Mucosa of descending colon (tissue), 3 donors: ENCODE measurements at regions not wholly inside any gene's neighbourhood (a gene's known extent, or its start where the extent isn't known, plus 50 kb on each side); places are given as distances from the start of the nearest gene placed in this dataset.

Experiments
- ATAC-seq: fragments of 200-7000 bp; cut with Tn5 transposase; one replicate; pipeline ENCODE4 v1.9.1; 2020; ENCODE audit warnings: mild to moderate bottlenecking, moderate library complexity
- DNase-seq, 3 donors: peaks; one replicate each; pipeline ENCODE4 v3.0.0-alpha.2; 2020
- H3K36me3 ChIP-seq: fragments of 200-600 bp; one replicate; pipeline ENCODE4 v1.8.0; 2021; ENCODE audit warnings: low read depth, mild to moderate bottlenecking
- H3K4me1 ChIP-seq: fragments of 200-600 bp; one replicate; pipeline ENCODE4 v1.8.0; 2021; ENCODE audit warnings: low read depth, mild to moderate bottlenecking
- H3K4me3 ChIP-seq: fragments of 200-600 bp; one replicate; pipeline ENCODE4 v1.8.0; 2021; ENCODE audit warnings: mild to moderate bottlenecking
- H3K9me3 ChIP-seq: fragments of 200-600 bp; one replicate; pipeline ENCODE4 v1.8.0; 2021; ENCODE audit warnings: mild to moderate bottlenecking
- intact Hi-C, 2 donors: fragments of 100-400 bp; cut with DNase I in 1 of 2; cut with micrococcal nuclease in 1 of 2; formaldehyde crosslinking; loops; one replicate each; pipeline versions ENCODE4 v1.11.0 to v1.11.1; 2022; cut with DNase I, micrococcal nuclease
- TF ChIP-seq, protein P1 (sequence below): fragments of 200-600 bp; IDR thresholded peaks from one replicate; pipeline ENCODE4 v1.8.0; 2022; ENCODE audit warnings: antibody characterized with exemption, mild to moderate bottlenecking
- donor health status: DM: no; HTN: no; CAD: no; lungs with moderate emphysema.
- donor health status: DM: no; HTN: no; CAD: no.
- donor health status: DM: no; HTN: yes; CAD: no.

DNA sequence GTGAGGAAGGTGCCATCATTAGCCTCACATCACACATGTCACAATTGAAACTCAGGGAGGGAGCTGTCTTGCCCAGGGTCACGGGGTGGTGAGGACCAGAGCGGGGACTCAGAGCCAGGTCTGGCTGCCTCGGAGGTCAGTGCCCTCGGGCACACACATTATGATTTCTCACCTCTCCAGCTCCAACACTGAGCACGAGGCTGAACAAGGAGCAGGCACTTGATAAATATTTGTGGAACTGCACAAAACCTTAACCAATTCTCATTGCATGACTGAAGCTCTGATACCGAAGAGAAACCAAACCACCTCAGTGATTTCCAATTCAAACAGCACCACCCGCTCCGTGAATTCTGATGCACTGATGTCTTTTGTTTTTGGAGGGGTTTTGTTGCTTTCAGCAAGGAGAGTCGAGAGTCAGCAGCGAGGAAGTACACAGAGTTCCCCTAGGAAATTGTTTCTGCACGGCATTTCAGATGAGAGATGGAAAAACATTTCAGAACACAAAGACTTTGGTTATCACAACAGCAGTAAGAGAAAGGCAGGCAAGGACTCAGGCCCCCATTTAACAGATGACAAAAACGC is 55.3 kb upstream of the ZMIZ1 start:
- ATAC-seq (no peak), DNase-seq (no peak)
- no peaks in the 10 kb centered on the region for H3K4me1 ChIP-seq
- TF ChIP-seq, protein P1, sequence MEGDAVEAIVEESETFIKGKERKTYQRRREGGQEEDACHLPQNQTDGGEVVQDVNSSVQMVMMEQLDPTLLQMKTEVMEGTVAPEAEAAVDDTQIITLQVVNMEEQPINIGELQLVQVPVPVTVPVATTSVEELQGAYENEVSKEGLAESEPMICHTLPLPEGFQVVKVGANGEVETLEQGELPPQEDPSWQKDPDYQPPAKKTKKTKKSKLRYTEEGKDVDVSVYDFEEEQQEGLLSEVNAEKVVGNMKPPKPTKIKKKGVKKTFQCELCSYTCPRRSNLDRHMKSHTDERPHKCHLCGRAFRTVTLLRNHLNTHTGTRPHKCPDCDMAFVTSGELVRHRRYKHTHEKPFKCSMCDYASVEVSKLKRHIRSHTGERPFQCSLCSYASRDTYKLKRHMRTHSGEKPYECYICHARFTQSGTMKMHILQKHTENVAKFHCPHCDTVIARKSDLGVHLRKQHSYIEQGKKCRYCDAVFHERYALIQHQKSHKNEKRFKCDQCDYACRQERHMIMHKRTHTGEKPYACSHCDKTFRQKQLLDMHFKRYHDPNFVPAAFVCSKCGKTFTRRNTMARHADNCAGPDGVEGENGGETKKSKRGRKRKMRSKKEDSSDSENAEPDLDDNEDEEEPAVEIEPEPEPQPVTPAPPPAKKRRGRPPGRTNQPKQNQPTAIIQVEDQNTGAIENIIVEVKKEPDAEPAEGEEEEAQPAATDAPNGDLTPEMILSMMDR = no peak
- H3K4me3 ChIP-seq = no peak overlapping the region
- no peaks in the 10 kb centered on the region for H3K36me3 ChIP-seq
- intact Hi-C loops = no loop called here
- H3K9me3 ChIP-seq = no peaks in the 10 kb centered on the region

DNA sequence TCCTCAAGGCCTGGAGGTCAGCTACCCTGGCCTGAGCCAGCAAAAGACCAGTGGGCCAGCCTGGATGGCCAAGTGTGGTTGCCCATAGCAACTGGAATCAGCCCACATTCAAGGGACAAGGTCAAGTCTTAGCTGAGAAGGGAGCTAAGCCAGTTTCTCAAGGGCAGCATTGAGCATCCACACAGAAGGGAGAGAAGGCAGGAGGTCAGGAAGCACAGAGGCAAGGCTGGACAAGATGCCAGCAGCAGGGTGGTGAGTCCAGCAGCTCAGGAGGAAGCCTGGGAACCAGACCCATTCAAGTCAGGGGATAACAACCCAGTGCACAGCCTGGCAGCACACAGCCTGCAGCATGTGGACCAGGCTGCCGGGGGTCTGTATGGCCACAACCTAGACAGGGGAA is 54.0 kb upstream of the ZMIZ1 start:
- DNase-seq (no peak), ATAC-seq (no peak)
- Histone ChIP-seq H3K36me3 (no peaks in the 10 kb centered on the region), H3K4me1 (no peaks in the 10 kb centered on the region), H3K9me3 (no peaks in the 10 kb centered on the region), H3K4me3 (no peak overlapping the region)
- TF ChIP-seq, protein P1 = no peak
- intact Hi-C loops = no loop called here

DNA sequence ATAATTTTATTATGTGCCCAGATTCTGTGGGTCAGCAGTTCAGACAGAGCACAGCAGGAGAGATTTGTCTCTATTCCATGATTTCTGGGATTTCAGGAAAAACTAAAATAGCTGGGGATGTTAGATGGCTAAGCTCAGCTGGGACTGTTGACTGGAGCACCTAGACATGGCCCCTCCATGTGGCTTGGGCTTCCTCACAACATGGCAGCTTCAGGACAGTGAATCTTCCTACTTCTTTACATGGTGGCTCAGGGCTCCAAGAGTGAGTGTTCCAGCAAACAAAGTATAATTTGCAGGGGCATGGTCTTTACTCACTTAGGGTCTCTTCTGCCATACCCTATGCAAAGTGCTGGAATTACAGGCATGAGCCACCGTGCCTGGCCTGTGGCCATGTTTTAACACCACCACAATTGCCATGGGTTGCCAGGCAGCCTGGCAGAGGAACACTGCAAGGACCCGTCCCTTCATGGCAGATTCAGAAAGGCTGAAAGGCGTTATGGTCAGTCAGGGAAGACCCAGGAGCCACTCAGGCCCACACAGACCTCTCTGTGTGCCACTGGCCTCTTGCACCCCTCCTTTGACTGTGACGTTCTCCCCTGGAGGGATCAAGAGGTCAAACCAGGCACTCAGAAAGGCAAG is 50.8 kb upstream of the ZMIZ1 start:
- Histone ChIP-seq H3K4me1 (no peaks in the 10 kb centered on the region), H3K36me3 (no peaks in the 10 kb centered on the region), H3K4me3 (no peak overlapping the region), H3K9me3 (no peaks in the 10 kb centered on the region)
- intact Hi-C loops = no loop called here
- TF ChIP-seq, protein P1 = no peak
- no peak for DNase-seq
- no peak for ATAC-seq

DNA sequence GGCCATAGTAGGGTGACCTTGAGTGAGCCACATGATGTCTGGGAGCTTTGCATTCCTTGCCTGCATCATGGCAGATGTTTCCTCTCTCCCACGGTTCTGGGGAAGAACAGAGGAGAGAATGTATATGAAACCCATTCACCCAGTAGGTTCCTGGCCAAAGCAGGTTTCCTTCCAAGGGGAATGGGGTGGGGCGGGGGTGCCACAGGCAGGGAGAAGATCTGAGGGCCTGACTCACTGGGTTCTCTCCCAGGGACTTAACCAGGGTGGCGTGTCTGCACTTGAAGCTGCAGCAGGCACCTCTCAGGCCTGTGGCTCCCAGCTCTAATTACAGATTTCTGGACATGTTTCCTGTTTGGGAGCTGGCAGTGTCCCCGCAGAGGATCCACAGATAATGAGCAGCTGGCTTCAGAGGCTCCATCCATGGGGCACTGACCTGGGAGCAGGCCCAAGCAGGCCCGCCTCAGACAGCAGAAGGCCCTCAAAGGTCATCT is 50.2 kb upstream of the ZMIZ1 start:
- DNase-seq (no peak), ATAC-seq (no peak)
- Histone ChIP-seq H3K4me3 (no peak overlapping the region), H3K9me3 (no peaks in the 10 kb centered on the region), H3K36me3 (no peaks in the 10 kb centered on the region), H3K4me1 (no peaks in the 10 kb centered on the region)
- intact Hi-C loops = no loop called here
- TF ChIP-seq, protein P1 = no peak
